ENCODE measurements at regions not wholly inside any gene's neighbourhood (a gene's known extent, or its start where the extent isn't known, plus 50 kb on each side); places are given as distances from the start of the nearest gene placed in this dataset.

- peak; percentile 56 for DNase-seq (ENCODE audit: low read depth, low spot score)
These were observed 66.8 kb upstream of the RAB4A start for GRCh38 chr1:229203991-229204632.

GRCh38 chr1:229204921-229205777, 65.8 kb upstream of the RAB4A start:
- DNase-seq (ENCODE audit: low read depth, low spot score) = no peak

- DNase-seq (ENCODE audit: low read depth, low spot score) = no peak
These were observed 65.1 kb upstream of the RAB4A start for GRCh38 chr1:229205854-229206253.

- DNase-seq (ENCODE audit: low read depth, low spot score) = peak; percentile 27
These were observed 63.0 kb upstream of the RAB4A start for GRCh38 chr1:229207916-229208315.

- DNase-seq (ENCODE audit: low read depth, low spot score) = no peak
These were observed 62.4 kb upstream of the RAB4A start for GRCh38 chr1:229208481-229208880.

GRCh38 chr1:229209386-229209785, 61.5 kb upstream of the RAB4A start:
- no peak for DNase-seq (ENCODE audit: low read depth, low spot score)

- no peak for DNase-seq (ENCODE audit: low read depth, low spot score)
These were observed 61.1 kb upstream of the RAB4A start for GRCh38 chr1:229209816-229210215.

- no peak for DNase-seq (ENCODE audit: low read depth, low spot score)
These were observed 60.1 kb upstream of the RAB4A start for GRCh38 chr1:229210844-229211243.

GRCh38 chr1:229213797-229214196, 57.1 kb upstream of the RAB4A start:
- DNase-seq (ENCODE audit: low read depth, low spot score) = no peak

- DNase-seq (ENCODE audit: low read depth, low spot score) = no peak
These were observed 53.2 kb upstream of the RAB4A start for GRCh38 chr1:229217716-229218115.

- no peak for DNase-seq (ENCODE audit: low read depth, low spot score)
These were observed 52.3 kb upstream of the RAB4A start for GRCh38 chr1:229218612-229219025.

GRCh38 chr1:229220163-229220846, 50.6 kb upstream of the RAB4A start:
- DNase-seq (ENCODE audit: low read depth, low spot score) = no peak

GRCh38 chr1:229221106-229222019, 49.5 kb upstream of the RAB4A start:
- no peak for DNase-seq (ENCODE audit: low read depth, low spot score)

Measured in ELF-1 (cell line).